Right lobe of liver (tissue), 4 donors: ENCODE measurements at regions not wholly inside any gene's neighbourhood (a gene's known extent, or its start where the extent isn't known, plus 50 kb on each side); places are given as distances from the start of the nearest gene placed in this dataset.

ENCODE experiments used
- CTCF ChIP-seq, 4 donors: fragments of 200-600 bp in 3 of 4; fragments of 450-650 bp in 1 of 4; IDR thresholded peaks; one replicate each; pipeline versions ENCODE4 v1.5.1 to v1.8.0; 2016 to 2022; ENCODE audit warnings: antibody characterized with exemption in 4 of 4, mild to moderate bottlenecking in 2 of 4
- POLR2A ChIP-seq: fragments of 450-650 bp; IDR thresholded peaks from one replicate; pipeline ENCODE4 v1.6.1; 2017; ENCODE audit warnings: antibody characterized with exemption, mild to moderate bottlenecking
- donor health status: DM: no; HTN: no; CAD: no.
- donor health status: DM: no; HTN: no; CAD: no.
- donor health status: DM: no; HTN: yes; CAD: no.

GRCh38 chr1:90613371-90613770 lies 103.7 kb downstream of the BARHL2 start:
- no peak for TF ChIP-seq CTCF (IDR thresholded peaks at IDR 0.05)
- TF ChIP-seq POLR2A, result no peak
